Rectal smooth muscle tissue (tissue), 1 donor: ENCODE measurements at regions not wholly inside any gene's neighbourhood (a gene's known extent, or its start where the extent isn't known, plus 50 kb on each side); places are given as distances from the start of the nearest gene placed in this dataset.

ENCODE experiments used
- H3K27ac ChIP-seq: one replicate; pipeline ENCODE4 v1.7.0; 2013; ENCODE audit warnings: low read depth, low read length, inconsistent platforms
- H3K27me3 ChIP-seq: one replicate; pipeline ENCODE4 v1.7.0; 2013; ENCODE audit warnings: low read length; ENCODE audit not compliant: control insufficient read depth, insufficient read depth
- H3K36me3 ChIP-seq: one replicate; pipeline ENCODE4 v1.7.0; 2013; ENCODE audit warnings: low read length; ENCODE audit not compliant: control insufficient read depth, insufficient read depth
- H3K4me1 ChIP-seq: one replicate; pipeline ENCODE4 v1.7.0; 2013; ENCODE audit warnings: low read length; ENCODE audit not compliant: control insufficient read depth, insufficient read depth
- H3K4me3 ChIP-seq: one replicate; pipeline ENCODE4 v1.7.0; 2013; ENCODE audit warnings: low read length
- H3K9ac ChIP-seq: one replicate; pipeline ENCODE4 v1.7.0; 2013; ENCODE audit warnings: low read length

GRCh38 chr14:99062772-99063418 lies 209.1 kb downstream of the BCL11B start:
- Histone ChIP-seq H3K36me3 (no peaks in the 10 kb centered on the region), H3K4me3 (no peak overlapping the region), H3K27ac (no peak overlapping the region), H3K4me1 (no peaks in the 10 kb centered on the region), H3K27me3 (no peaks in the 10 kb centered on the region), H3K9ac (no peak overlapping the region)

- Histone ChIP-seq H3K36me3 (no peaks in the 10 kb centered on the region), H3K9ac (no peak overlapping the region), H3K4me1 (no peaks in the 10 kb centered on the region), H3K27ac (no peak overlapping the region), H3K4me3 (no peak overlapping the region), H3K27me3 (no peaks in the 10 kb centered on the region)
Measured at GRCh38 chr14:99063620-99064225, 208.3 kb downstream of the BCL11B start.

- Histone ChIP-seq H3K4me1 (no peaks in the 10 kb centered on the region), H3K36me3 (no peaks in the 10 kb centered on the region), H3K27me3 (no peaks in the 10 kb centered on the region), H3K9ac (no peak overlapping the region), H3K4me3 (no peak overlapping the region), H3K27ac (no peak overlapping the region)
Measured at GRCh38 chr14:99064262-99064954, 207.6 kb downstream of the BCL11B start.

GRCh38 chr14:99065551-99065950 lies 206.4 kb downstream of the BCL11B start:
- H3K4me3 ChIP-seq = no peak overlapping the region
- no peak overlapping the region for H3K27ac ChIP-seq
- no peaks in the 10 kb centered on the region for H3K4me1 ChIP-seq
- H3K9ac ChIP-seq = no peak overlapping the region
- H3K36me3 ChIP-seq = no peaks in the 10 kb centered on the region
- no peaks in the 10 kb centered on the region for H3K27me3 ChIP-seq

GRCh38 chr14:99066378-99066777 lies 205.6 kb downstream of the BCL11B start:
- no peak overlapping the region for H3K27ac ChIP-seq
- H3K9ac ChIP-seq = no peak overlapping the region
- H3K27me3 ChIP-seq = no peaks in the 10 kb centered on the region
- no peak overlapping the region for H3K4me3 ChIP-seq
- no peaks in the 10 kb centered on the region for H3K4me1 ChIP-seq
- no peaks in the 10 kb centered on the region for H3K36me3 ChIP-seq

- H3K4me3 ChIP-seq = no peak overlapping the region
Measured at GRCh38 chr14:99067141-99067920, 204.7 kb downstream of the BCL11B start.

GRCh38 chr14:99067927-99068326 lies 204.1 kb downstream of the BCL11B start:
- Histone ChIP-seq H3K4me1 (no peaks in the 10 kb centered on the region), H3K27me3 (no peaks in the 10 kb centered on the region), H3K9ac (no peak overlapping the region), H3K36me3 (no peaks in the 10 kb centered on the region), H3K27ac (no peak overlapping the region), H3K4me3 (no peak overlapping the region)

More at GRCh38 chr14:99067141-99067920, 204.7 kb downstream of the BCL11B start:
- Histone ChIP-seq H3K9ac (no peak overlapping the region), H3K36me3 (no peaks in the 10 kb centered on the region), H3K4me1 (no peaks in the 10 kb centered on the region), H3K27ac (no peak overlapping the region), H3K27me3 (no peaks in the 10 kb centered on the region)

- no peak overlapping the region for H3K27ac ChIP-seq
- H3K4me1 ChIP-seq = no peaks in the 10 kb centered on the region
- H3K9ac ChIP-seq = no peak overlapping the region
- no peaks in the 10 kb centered on the region for H3K27me3 ChIP-seq
- no peak overlapping the region for H3K4me3 ChIP-seq
- no peaks in the 10 kb centered on the region for H3K36me3 ChIP-seq
Measured at GRCh38 chr14:99069946-99070345, 202.1 kb downstream of the BCL11B start.

- Histone ChIP-seq H3K4me1 (no peaks in the 10 kb centered on the region), H3K36me3 (no peaks in the 10 kb centered on the region), H3K27ac (no peak overlapping the region), H3K9ac (no peak overlapping the region), H3K4me3 (no peak overlapping the region), H3K27me3 (no peaks in the 10 kb centered on the region)
Measured at GRCh38 chr14:99072433-99072832, 199.6 kb downstream of the BCL11B start.

GRCh38 chr14:99072956-99073355 lies 199.0 kb downstream of the BCL11B start:
- Histone ChIP-seq H3K4me1 (no peaks in the 10 kb centered on the region), H3K36me3 (no peaks in the 10 kb centered on the region), H3K9ac (no peak overlapping the region), H3K27ac (no peak overlapping the region), H3K27me3 (no peaks in the 10 kb centered on the region), H3K4me3 (no peak overlapping the region)

GRCh38 chr14:99073431-99073830 lies 198.6 kb downstream of the BCL11B start:
- no peaks in the 10 kb centered on the region for H3K27me3 ChIP-seq
- no peaks in the 10 kb centered on the region for H3K4me1 ChIP-seq
- H3K4me3 ChIP-seq = no peak overlapping the region
- H3K9ac ChIP-seq = no peak overlapping the region
- no peaks in the 10 kb centered on the region for H3K36me3 ChIP-seq
- no peak overlapping the region for H3K27ac ChIP-seq

GRCh38 chr14:99075061-99075460 lies 196.9 kb downstream of the BCL11B start:
- Histone ChIP-seq H3K9ac (no peak overlapping the region), H3K27me3 (no peaks in the 10 kb centered on the region)

More at GRCh38 chr14:99075061-99075460, 196.9 kb downstream of the BCL11B start:
- H3K4me1 ChIP-seq = no peaks in the 10 kb centered on the region
- no peak overlapping the region for H3K4me3 ChIP-seq
- H3K36me3 ChIP-seq = no peaks in the 10 kb centered on the region
- H3K27ac ChIP-seq = no peak overlapping the region
